ENCODE measurements at regions not wholly inside any gene's neighbourhood (a gene's known extent, or its start where the extent isn't known, plus 50 kb on each side); places are given as distances from the start of the nearest gene placed in this dataset.

GRCh38 chr2:128536925-128537620 lies 218.4 kb upstream of the HS6ST1 start:
- DNase-seq (ENCODE audit: low read depth, low spot score), result peak; percentile 99
- in situ Hi-C loops (cut with HindIII; ENCODE audit: low sequenced_read_pairs), result no loop called here
- TF ChIP-seq CTCF (IDR thresholded peaks at IDR 0.05; ENCODE audit: low read depth, low read length), result no peak
- no peak overlapping the region for H3K4me3 ChIP-seq (ENCODE audit: low read depth, low read length)

- TF ChIP-seq CTCF (IDR thresholded peaks at IDR 0.05; ENCODE audit: low read depth, low read length), result no peak
- in situ Hi-C loops (cut with HindIII; ENCODE audit: low sequenced_read_pairs), result no loop called here
- no peak for DNase-seq (ENCODE audit: low read depth, low spot score)
- H3K4me3 ChIP-seq (ENCODE audit: low read depth, low read length), result no peak overlapping the region
Measured at GRCh38 chr2:128537646-128538045, 219.0 kb upstream of the HS6ST1 start.

GRCh38 chr2:128538396-128538795 lies 219.7 kb upstream of the HS6ST1 start:
- TF ChIP-seq CTCF (IDR thresholded peaks at IDR 0.05; ENCODE audit: low read depth, low read length), result no peak
- in situ Hi-C loops (cut with HindIII; ENCODE audit: low sequenced_read_pairs), result no loop called here
- no peak overlapping the region for H3K4me3 ChIP-seq (ENCODE audit: low read depth, low read length)
- DNase-seq (ENCODE audit: low read depth, low spot score), result peak; percentile 73

GRCh38 chr2:128540670-128541069 lies 222.0 kb upstream of the HS6ST1 start:
- no peak overlapping the region for H3K4me3 ChIP-seq (ENCODE audit: low read depth, low read length)
- no peak for DNase-seq (ENCODE audit: low read depth, low spot score)
- no peak for TF ChIP-seq CTCF (IDR thresholded peaks at IDR 0.05; ENCODE audit: low read depth, low read length)
- in situ Hi-C loops (cut with HindIII; ENCODE audit: low sequenced_read_pairs), result no loop called here

GRCh38 chr2:128541448-128541847 lies 222.8 kb upstream of the HS6ST1 start:
- TF ChIP-seq CTCF (IDR thresholded peaks at IDR 0.05; ENCODE audit: low read depth, low read length), result no peak
- in situ Hi-C loops (cut with HindIII; ENCODE audit: low sequenced_read_pairs), result no loop called here
- no peak for DNase-seq (ENCODE audit: low read depth, low spot score)
- H3K4me3 ChIP-seq (ENCODE audit: low read depth, low read length), result no peak overlapping the region

DNA sequence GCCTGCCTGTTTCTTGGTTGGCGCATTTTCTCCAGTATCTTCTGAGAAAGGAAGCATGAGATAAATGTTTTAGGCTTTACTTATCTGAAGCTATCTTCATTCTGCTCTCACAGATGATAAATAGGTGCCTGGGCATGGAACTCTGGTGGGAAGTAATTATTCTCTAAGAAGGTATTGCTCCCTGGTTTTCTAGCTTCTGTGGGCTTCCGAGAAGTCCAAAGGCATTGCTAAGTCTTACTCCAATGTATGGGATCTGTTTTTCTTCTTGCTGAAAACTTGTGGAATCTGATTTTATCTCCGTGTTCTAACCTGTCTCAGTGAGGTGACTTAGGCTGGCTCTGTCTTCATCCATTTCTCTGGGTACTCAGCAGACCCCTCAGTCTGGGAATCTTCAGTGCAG lies 224.4 kb upstream of the HS6ST1 start:
- no peak for DNase-seq (ENCODE audit: low read depth, low spot score)
- in situ Hi-C loops (cut with HindIII; ENCODE audit: low sequenced_read_pairs), result no loop called here

More for the DNA sequence above, 224.4 kb upstream of the HS6ST1 start:
- no peak overlapping the region for H3K4me3 ChIP-seq (ENCODE audit: low read depth, low read length)
- TF ChIP-seq CTCF (IDR thresholded peaks at IDR 0.05; ENCODE audit: low read depth, low read length), result no peak
